ENCODE measurements at regions not wholly inside any gene's neighbourhood (a gene's known extent, or its start where the extent isn't known, plus 50 kb on each side); places are given as distances from the start of the nearest gene placed in this dataset.

DNA sequence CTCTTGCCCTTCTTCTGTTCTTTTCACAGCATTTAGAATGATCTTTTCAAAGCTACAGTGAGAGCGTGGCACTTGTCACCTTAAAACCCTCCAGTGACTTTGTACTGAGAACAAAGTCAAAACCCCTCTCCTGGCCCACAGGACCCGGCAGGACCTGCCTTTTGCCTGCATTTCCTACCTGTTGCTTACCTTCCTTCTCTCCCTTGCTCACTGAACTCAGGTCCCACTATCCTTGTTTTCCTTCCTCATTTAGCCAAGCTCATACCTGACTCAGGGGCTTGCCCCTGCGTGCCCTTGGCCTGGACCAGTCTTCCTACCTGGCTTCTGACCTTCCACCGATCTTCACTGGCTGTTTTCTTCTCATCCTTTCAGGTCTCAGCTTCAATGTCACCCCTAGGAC lies 112.3 kb upstream of the PRMT8 start:
- TF ChIP-seq POLR2A (IDR thresholded peaks at IDR 0.05; ENCODE audit: extremely low read depth, insufficient read length) (no peak), MYC (IDR thresholded peaks at IDR 0.05; ENCODE audit: low read depth, low read length) (no peak)
- TF ChIP-seq, protein P1, sequence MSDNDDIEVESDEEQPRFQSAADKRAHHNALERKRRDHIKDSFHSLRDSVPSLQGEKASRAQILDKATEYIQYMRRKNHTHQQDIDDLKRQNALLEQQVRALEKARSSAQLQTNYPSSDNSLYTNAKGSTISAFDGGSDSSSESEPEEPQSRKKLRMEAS (IDR thresholded peaks at IDR 0.05; ENCODE audit: low read depth, low read length) = no peak
- TF ChIP-seq, protein P2, sequence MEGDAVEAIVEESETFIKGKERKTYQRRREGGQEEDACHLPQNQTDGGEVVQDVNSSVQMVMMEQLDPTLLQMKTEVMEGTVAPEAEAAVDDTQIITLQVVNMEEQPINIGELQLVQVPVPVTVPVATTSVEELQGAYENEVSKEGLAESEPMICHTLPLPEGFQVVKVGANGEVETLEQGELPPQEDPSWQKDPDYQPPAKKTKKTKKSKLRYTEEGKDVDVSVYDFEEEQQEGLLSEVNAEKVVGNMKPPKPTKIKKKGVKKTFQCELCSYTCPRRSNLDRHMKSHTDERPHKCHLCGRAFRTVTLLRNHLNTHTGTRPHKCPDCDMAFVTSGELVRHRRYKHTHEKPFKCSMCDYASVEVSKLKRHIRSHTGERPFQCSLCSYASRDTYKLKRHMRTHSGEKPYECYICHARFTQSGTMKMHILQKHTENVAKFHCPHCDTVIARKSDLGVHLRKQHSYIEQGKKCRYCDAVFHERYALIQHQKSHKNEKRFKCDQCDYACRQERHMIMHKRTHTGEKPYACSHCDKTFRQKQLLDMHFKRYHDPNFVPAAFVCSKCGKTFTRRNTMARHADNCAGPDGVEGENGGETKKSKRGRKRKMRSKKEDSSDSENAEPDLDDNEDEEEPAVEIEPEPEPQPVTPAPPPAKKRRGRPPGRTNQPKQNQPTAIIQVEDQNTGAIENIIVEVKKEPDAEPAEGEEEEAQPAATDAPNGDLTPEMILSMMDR (IDR thresholded peaks at IDR 0.05; ENCODE audit: low read depth, low read length) = no peak

Data from NB4 (cell line).